Fibroblast of lung (primary cell): ENCODE measurements at regions not wholly inside any gene's neighbourhood (a gene's known extent, or its start where the extent isn't known, plus 50 kb on each side); places are given as distances from the start of the nearest gene placed in this dataset.

ENCODE experiments used
- EZH2 ChIP-seq: IDR thresholded peaks from 2 replicates; pipeline ENCODE4 v1.5.1; 2012; ENCODE audit warnings: low read length, control low read depth, mild to moderate bottlenecking; ENCODE audit errors: missing control alignments
- TF ChIP-seq, protein P1 (sequence below), 2 donors: IDR thresholded peaks in 1 of 2; conservative IDR thresholded peaks in 1 of 2; 1 replicate in 1 of 2; 2 replicates in 1 of 2; pipeline ENCODE4 v1.5.1; 2011 to 2012; ENCODE audit warnings: low read length in 2 of 2, control low read depth in 1 of 2, inconsistent platforms in 1 of 2, low read depth in 1 of 2, mild to moderate bottlenecking in 1 of 2

DNA sequence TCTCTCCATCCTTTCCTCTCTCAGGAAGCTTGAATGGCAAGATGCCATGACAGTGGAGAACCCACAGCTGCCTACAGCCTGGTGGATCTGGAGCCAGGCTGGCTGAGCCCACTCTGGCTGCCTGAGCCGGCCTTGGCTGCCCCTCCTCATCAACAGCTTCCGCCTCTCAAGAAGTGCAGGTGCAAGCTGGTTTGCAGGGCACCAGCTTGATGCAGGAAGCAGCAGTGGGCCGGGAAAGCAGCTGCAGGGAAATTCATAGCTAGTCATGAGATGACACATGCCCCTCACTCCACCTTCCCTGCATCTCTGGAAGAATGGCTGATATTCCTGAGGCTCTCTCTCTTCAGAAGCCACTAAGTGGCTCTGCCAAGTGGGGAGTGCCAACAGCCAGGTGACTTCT lies 289.1 kb downstream of the RPS29 start:
- TF ChIP-seq, protein P1, sequence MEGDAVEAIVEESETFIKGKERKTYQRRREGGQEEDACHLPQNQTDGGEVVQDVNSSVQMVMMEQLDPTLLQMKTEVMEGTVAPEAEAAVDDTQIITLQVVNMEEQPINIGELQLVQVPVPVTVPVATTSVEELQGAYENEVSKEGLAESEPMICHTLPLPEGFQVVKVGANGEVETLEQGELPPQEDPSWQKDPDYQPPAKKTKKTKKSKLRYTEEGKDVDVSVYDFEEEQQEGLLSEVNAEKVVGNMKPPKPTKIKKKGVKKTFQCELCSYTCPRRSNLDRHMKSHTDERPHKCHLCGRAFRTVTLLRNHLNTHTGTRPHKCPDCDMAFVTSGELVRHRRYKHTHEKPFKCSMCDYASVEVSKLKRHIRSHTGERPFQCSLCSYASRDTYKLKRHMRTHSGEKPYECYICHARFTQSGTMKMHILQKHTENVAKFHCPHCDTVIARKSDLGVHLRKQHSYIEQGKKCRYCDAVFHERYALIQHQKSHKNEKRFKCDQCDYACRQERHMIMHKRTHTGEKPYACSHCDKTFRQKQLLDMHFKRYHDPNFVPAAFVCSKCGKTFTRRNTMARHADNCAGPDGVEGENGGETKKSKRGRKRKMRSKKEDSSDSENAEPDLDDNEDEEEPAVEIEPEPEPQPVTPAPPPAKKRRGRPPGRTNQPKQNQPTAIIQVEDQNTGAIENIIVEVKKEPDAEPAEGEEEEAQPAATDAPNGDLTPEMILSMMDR (conservative IDR thresholded peaks at IDR 0.05 in 1 of 2, IDR thresholded peaks at IDR 0.05 in 1 of 2; ENCODE audit: low read depth in 1 of 2, low read length in 2 of 2), result no peak
- TF ChIP-seq EZH2, result no peak
